Testis (tissue), 2 donors: ENCODE measurements at regions not wholly inside any gene's neighbourhood (a gene's known extent, or its start where the extent isn't known, plus 50 kb on each side); places are given as distances from the start of the nearest gene placed in this dataset.

Experiments used
- DNase-seq: peaks from one replicate; pipeline ENCODE4 v3.0.0-alpha.2; 2019
- H3K27ac ChIP-seq, 2 donors: fragments of 200-600 bp; sonication (generic); one replicate each; pipeline ENCODE4 v1.5.1; 2019
- H3K27me3 ChIP-seq: fragments of 200-600 bp; sonication (generic); one replicate; pipeline ENCODE4 v1.5.1; 2019
- H3K36me3 ChIP-seq: fragments of 200-600 bp; sonication (generic); one replicate; pipeline ENCODE4 v1.5.1; 2017; ENCODE audit warnings: low read depth; ENCODE audit errors: missing control alignments
- H3K4me1 ChIP-seq: fragments of 200-600 bp; sonication (generic); one replicate; pipeline ENCODE4 v1.5.1; 2019
- H3K4me3 ChIP-seq, 2 donors: fragments of 200-600 bp; sonication (generic); one replicate each; pipeline ENCODE4 v1.5.1; 2017 to 2019
- H3K9me3 ChIP-seq: fragments of 200-600 bp; sonication (generic); one replicate; pipeline ENCODE4 v1.5.1; 2017
- CTCF ChIP-seq, 3 experiments: fragments of 450-650 bp in 2 of 3; fragments of 200-600 bp in 1 of 3; sonication (generic) in 1 of 3; IDR thresholded peaks; one replicate each; pipeline ENCODE4 v1.5.1; 2016 to 2019; ENCODE audit warnings: antibody characterized with exemption in 3 of 3, mild to moderate bottlenecking in 2 of 3, moderate library complexity in 1 of 3
- POLR2A ChIP-seq: fragments of 450-650 bp; IDR thresholded peaks from one replicate; pipeline ENCODE4 v1.6.1; 2017; ENCODE audit warnings: antibody characterized with exemption, mild to moderate bottlenecking, moderate library complexity
- WGBS, 2 donors: methylation state at CpG; one replicate each; pipeline ENCODE4 v1.1.5; 2018; 5-methylcytosine and 5-hydroxymethylcytosine counted together
- intact Hi-C: fragments of 100-400 bp; cut with DNase I; formaldehyde crosslinking; loops from one replicate; pipeline ENCODE4 v1.15.1; 2023; ENCODE audit warnings: low total_unique reads

DNA sequence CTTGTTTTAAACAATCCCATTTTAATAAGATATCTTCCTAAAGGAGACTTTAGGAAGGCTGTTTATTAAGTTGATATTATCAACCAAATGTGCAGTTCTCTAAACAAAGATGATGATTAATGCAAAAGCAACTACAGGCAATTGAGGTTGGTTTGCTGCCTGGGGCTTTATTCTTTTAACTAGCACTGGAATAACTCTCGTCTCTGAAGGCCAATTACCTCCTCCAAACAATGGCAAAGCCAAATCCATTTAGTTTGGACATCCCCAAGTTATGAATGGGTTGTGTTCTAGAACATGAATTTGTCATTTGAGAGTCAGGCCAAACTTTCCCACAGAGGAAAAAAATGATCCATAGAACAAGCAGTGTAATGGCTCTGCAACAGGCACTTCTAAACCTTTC is 114.1 kb downstream of the SLC16A9 start:
- intact Hi-C loops, result no loop called here
- WGBS, 2 donors, result 63 to 64% methylated on average over 1 of the region's 1 CpG
- H3K4me3 ChIP-seq, result no peak overlapping the region
- no peaks in the 10 kb centered on the region for H3K4me1 ChIP-seq
- no peaks in the 10 kb centered on the region for H3K9me3 ChIP-seq
- no peaks in the 10 kb centered on the region for H3K36me3 ChIP-seq
- DNase-seq, result no peak
- TF ChIP-seq CTCF (IDR thresholded peaks at IDR 0.05) (no peak), POLR2A (no peak)
- H3K27ac ChIP-seq, result no peak overlapping the region
- no peaks in the 10 kb centered on the region for H3K27me3 ChIP-seq

DNA sequence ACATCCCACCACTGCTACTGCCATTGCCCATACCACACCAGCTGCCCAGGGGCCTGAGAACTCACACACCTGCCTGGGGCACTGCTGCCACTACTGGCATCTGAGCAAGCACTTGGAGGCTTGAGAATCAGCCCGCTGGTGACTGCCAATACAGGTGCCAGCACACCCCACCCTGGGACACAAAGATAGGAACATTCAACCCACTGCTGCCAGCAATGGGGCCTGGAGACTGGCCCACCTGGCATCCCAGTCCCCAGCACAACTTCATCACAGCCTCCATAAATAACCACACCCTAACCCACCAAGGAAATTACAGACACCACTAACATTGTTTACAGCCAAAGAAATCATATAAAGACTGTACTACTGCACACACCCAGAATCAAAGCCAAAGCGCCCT is 115.9 kb downstream of the SLC16A9 start:
- no peak for DNase-seq
- H3K27me3 ChIP-seq, result no peaks in the 10 kb centered on the region
- H3K4me1 ChIP-seq, result no peaks in the 10 kb centered on the region
- no peak overlapping the region for H3K27ac ChIP-seq
- H3K36me3 ChIP-seq, result no peaks in the 10 kb centered on the region
- H3K9me3 ChIP-seq, result no peaks in the 10 kb centered on the region
- intact Hi-C loops, result no loop called here
- no peak overlapping the region for H3K4me3 ChIP-seq
- WGBS, 2 donors, result 96 to 98% methylated on average over 1 to 2 of the region's 2 CpGs
- no peak for TF ChIP-seq CTCF (IDR thresholded peaks at IDR 0.05)
- no peak for TF ChIP-seq POLR2A

DNA sequence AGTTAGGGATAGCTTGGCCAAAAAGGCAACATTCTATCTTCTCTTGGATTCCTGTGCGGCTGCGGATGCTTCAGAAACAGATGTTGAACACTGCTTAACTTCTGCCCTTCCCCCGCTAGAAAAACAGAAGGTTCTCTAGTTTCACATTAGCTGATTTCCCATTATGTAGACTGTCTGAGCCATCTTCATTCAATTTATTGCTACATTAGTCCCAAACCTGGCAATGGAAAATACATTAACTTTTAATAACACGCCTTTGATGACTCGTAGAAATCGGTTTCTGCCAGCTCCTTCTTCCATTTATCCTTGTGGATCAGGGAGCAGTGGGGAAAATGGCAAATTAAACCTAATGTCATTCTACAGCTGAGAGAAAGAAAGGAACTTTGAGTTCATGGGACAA is 119.9 kb downstream of the SLC16A9 start:
- Histone ChIP-seq H3K36me3 (no peaks in the 10 kb centered on the region), H3K27ac (no peak overlapping the region), H3K27me3 (no peaks in the 10 kb centered on the region), H3K9me3 (no peaks in the 10 kb centered on the region), H3K4me3 (no peak overlapping the region), H3K4me1 (no peaks in the 10 kb centered on the region)
- 61 to 63% methylated on average over 6 of the region's 6 CpGs for WGBS, 2 donors
- no peak for DNase-seq
- intact Hi-C loops, result no loop called here
- no peak for TF ChIP-seq CTCF (IDR thresholded peaks at IDR 0.05)
- TF ChIP-seq POLR2A, result no peak

GRCh38 chr10:59588791-59589190 is 120.9 kb downstream of the SLC16A9 start:
- no peak for TF ChIP-seq POLR2A
- TF ChIP-seq CTCF (IDR thresholded peaks at IDR 0.05), result no peak
- DNase-seq, result no peak
- Histone ChIP-seq H3K27me3 (no peaks in the 10 kb centered on the region), H3K27ac (no peak overlapping the region), H3K4me1 (no peaks in the 10 kb centered on the region), H3K9me3 (no peaks in the 10 kb centered on the region), H3K36me3 (no peaks in the 10 kb centered on the region), H3K4me3 (no peak overlapping the region)
- intact Hi-C loops, result no loop called here
- WGBS, 2 donors, result 66 to 79% methylated on average over 2 to 6 of the region's 6 CpGs

DNA sequence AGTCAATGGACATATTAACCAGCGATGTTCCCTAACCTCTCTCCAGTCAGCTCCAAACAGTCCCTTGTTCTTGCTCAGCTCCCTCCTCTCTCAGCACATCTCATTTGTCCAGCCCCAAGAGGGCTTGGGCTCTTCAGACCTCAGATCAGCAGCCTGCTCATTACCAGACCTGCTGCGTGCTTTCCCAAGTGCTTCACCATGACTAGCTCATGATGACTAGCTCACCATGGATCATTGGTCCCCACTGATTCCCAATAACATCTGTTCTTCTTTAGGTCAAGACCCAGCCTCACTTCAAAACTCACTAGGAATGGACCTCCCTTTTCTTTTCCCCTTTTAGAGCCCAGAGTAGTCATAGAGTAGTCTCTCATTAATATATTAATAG is 121.9 kb downstream of the SLC16A9 start:
- intact Hi-C loops, result no loop called here
- Histone ChIP-seq H3K36me3 (no peaks in the 10 kb centered on the region), H3K27ac (no peak overlapping the region), H3K4me3 (no peak overlapping the region), H3K4me1 (no peaks in the 10 kb centered on the region), H3K9me3 (no peaks in the 10 kb centered on the region), H3K27me3 (no peaks in the 10 kb centered on the region)
- no peak for DNase-seq
- WGBS, 2 donors, result 50 to 68% methylated on average over 2 of the region's 2 CpGs
- TF ChIP-seq POLR2A, result no peak
- no peak for TF ChIP-seq CTCF (IDR thresholded peaks at IDR 0.05)
